Stimulated activated naive CD4-positive, alpha-beta T cell (primary cell): ENCODE measurements at regions not wholly inside any gene's neighbourhood (a gene's known extent, or its start where the extent isn't known, plus 50 kb on each side); places are given as distances from the start of the nearest gene placed in this dataset.
A peak's percentile ranks its signal among the peaks of the same experiment; 100 is the strongest.
"Not testable (repeated sequence)": the region's sequence is repeated elsewhere in the genome, so short reads cannot be mapped to it uniquely, and the experiment has no call there.

Experiments
- DNase-seq, 6 experiments: peaks; one replicate each; lab custom pipeline; 2025; lab: John Stamatoyannopoulos, UW

GRCh38 chr3:64438066-64438465, 212.8 kb upstream of the PRICKLE2 start:
- DNase-seq: no peak

GRCh38 chr3:64437131-64437530, 211.9 kb upstream of the PRICKLE2 start:
- DNase-seq: no peak

DNA sequence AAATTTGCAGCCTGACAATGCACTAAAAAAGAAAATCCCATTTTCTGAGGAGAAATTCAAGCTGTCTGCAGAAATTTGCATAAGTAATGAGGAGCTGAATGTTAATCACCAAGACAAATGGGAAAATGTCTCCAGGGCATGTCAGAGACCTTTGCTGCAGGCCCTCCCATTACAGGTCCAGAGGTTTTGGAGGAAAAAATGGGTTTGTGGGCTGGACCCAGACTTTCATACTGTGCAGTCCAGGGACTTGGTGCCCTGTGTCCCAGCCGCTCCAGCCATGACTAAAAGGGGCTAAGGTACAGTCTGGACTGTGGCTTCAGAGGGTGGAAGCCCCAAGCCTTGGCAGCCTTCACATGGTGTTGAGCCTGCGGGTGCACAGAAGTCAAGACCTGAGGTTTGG, 209.8 kb upstream of the PRICKLE2 start:
- DNase-seq: not testable (repeated sequence)

GRCh38 chr3:64432870-64433269, 207.6 kb upstream of the PRICKLE2 start:
- no peak for DNase-seq

GRCh38 chr3:64431526-64432091, 206.3 kb upstream of the PRICKLE2 start:
- DNase-seq: no peak

DNA sequence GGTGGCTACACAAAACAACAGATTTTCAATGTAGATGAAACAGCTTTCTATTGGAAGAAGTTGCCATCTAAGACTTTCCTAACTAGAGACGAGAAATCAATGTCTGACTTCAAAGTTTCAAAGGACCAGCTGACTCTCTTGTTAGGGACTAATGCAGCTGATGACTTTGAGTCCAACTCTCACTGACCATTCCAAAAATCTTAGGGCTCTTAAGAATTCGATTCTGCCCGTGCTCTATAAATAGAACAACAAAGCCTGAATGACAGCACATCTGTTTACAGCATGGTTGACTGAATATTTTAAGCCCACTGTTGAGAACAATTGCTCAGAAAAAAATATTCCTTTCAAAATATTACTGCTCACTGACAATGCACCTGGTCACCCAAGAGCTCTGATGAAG, 202.4 kb upstream of the PRICKLE2 start:
- DNase-seq: no peak

DNA sequence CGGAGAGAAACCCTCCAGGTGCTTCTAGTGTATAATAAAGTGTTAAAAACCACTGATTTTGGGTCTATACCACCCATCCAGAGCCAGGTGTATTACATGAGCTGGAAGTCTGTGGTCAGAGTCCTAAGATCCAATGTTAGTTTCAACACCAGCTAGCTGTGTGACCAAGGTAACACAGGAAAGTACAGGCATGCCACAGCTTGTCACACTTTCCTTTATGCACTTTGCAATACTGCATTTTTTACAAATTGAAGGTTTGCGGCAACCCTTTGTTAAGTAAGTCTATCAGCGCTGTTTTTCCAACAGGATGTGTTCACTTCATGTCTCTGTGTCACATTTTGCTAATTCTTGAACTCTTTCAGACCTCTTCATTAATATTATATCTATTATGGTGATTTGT, 201.3 kb upstream of the PRICKLE2 start:
- no peak for DNase-seq

DNA sequence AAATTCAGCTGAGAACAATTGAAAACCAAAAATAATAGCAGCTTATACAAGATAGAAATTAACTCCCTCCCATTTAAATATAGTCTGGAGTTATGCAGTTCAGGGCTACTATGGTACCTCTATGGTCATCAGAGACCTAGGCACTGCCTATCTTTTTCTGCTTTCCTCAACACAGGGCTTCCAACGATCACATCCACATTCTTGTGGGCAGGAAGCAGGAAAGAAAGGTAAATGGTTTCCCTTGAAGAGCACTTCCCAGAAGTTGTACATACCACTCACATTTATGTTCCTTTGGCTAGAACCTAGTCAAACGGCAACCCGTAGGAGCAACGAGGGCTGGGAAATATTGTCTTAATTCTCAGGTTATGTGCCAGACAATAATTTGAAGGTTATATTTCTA, 197.7 kb upstream of the PRICKLE2 start:
- no peak for DNase-seq

DNA sequence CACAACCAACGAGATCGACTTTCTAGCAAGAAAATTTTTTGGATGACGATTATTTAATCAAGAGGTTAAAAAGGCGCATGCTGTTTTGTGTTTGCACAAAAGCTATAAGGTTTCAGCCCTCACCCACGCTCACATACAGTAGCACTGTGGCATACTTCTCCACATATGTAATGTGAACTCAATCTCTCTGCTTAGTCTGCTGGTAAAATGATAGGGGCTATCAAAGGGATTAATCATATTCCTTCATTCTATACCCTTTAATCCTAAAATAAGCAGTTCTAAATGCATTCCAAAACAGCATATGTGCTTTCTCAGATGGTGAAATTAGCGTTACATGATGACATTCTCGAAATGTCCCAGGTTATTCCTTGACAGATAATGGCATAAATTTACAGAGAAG, 196.9 kb upstream of the PRICKLE2 start:
- no peak for DNase-seq

DNA sequence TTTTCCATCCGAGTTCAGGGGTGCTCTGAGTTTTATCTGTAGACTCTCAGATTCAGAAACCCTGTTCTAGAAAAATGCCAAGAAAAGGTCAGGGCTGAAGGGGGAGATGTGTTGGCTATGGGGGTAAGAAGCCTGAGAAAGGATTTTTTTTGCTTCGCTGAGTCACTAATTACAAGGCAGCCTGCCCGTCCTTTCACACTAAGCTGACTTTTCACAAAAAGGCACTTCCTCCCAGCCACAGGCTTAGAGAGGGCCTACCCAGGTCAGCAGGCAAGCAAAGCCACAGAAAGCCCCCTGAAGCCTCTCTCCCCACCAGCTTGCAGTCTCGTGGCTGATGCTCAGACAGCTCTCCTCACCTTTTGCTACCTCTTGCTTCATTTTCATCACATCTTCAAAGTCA, 192.6 kb upstream of the PRICKLE2 start:
- no peak for DNase-seq

DNA sequence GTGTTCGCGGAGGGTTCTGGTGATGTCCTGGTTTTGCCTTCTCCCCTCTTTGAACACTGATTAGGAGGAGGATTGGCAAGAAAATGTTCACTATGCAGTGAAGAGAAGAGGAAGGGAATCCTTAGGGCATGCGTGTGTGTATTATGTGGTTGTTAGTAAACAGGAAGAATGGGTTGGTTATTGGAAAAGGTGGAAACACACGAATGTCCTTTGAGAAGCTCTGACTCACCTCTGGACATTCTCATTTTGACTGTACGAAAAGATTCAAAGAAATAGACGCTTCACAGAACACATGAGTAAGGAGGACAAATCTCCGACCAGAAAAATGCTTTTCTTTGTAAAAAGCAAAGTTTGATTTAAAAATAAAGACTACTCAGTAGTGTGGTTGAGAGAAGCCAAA, 188.8 kb upstream of the PRICKLE2 start:
- no peak for DNase-seq

DNA sequence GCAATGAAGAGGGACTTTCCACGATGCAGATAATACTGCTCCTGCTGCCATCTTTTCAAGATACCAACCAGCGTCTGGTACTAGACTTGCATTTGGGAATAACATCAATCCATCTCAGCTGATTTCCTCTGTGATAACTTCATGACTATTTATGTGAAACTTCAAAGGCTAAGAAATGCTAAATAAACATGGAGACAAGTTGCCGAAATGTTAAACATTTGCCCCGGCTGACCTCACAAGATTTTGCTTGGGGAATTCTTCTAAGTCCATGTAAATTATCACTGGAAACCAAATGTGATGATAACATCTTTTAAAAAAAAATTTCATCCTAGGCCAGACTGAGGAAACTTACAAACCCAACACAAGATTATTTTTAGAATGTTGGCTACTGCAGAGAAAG, 185.8 kb upstream of the PRICKLE2 start:
- no peak for DNase-seq

DNA sequence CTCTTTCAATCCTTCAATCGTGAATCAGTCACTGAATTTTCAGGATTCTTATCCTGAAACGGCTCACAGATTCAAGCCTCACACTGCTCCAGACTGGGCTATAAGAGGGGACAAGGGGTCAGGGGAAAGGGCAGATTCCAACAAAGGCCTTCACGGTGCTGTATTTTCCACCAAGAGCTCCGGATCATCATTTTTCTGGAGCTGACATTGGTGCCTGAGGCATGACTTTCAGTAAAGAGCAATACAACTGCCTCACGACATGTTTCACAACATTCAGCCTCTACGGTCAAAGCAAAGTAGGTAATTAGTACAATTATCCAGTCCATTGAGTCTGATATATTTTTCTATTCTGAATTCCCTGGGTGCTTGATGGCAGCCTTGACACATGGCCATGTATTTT, 185.0 kb upstream of the PRICKLE2 start:
- no peak for DNase-seq

GRCh38 chr3:64408770-64409169, 183.5 kb upstream of the PRICKLE2 start:
- DNase-seq: no peak

DNA sequence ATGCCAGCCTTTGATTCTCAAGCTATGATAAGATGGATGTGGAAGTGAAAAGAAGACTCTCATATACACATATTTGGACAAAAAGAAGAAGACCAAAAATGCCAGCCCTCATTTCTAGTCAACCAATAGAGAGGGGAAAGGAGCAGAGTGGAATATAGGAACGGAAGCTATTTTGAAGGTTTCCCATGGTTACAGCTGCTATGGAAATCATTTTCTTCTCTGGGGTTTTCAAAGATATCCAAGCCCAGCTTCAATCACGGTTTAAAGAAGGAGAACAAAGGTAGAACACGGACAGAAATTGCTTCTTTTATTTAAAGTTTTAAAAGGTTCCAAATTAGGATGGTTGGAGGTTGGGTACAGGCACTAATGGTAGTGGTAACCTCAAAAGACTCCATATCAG, 181.0 kb upstream of the PRICKLE2 start:
- DNase-seq: no peak

- no peak for DNase-seq
Observed at GRCh38 chr3:64405211-64405835, 180.1 kb upstream of the PRICKLE2 start.

- DNase-seq: no peak
Observed at GRCh38 chr3:64400706-64401105, 175.4 kb upstream of the PRICKLE2 start.

DNA sequence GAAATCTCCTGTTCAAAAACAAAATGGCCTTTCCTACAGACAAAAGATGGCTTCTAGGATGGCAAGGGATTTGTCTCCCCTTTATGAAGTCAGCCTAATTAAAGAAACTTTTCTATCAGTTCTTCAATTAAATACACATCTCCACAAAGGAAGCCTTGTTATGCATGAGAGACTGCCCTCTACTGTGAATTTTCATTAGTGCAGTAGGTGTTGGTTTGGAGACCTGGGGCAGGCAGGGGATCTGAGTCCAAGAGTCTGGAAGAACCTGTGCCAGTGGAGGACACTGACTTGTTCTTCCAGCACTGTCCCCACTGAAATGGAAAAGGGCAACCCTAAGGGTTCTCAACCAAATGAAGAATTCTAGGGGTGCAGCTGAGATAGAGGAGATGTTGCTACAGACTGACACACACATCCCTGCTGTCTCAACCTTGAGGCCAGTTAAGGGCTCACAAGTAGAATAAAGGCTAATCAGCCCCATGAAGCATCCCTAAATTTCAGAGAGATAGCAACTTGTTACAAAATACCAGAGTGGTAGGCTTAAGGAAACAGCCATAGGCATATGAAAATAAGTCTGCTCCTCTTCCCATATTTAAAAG, 174.0 kb upstream of the PRICKLE2 start:
- DNase-seq: peak in 2 of 6 experiments; percentile 2 to 12

DNA sequence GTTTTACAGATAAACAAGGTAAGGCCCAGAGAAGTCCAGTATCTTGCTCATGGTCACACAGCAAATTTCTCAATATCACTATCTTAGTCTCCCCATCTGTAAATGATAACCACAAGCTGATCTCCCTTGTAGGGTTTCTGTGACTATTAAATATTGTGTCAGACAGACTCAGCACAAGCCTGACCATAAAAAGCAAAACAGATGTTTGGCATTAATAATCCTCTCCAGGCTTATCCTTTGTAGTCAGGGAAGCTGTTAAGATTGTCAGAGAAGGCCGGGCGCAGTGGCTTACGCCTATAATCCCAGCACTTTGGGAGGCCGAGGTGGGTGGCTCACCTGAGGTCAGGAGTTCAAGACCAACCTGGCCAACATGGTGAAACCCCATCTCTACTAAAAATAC, 173.2 kb upstream of the PRICKLE2 start:
- DNase-seq: no peak

GRCh38 chr3:64398006-64398405, 172.7 kb upstream of the PRICKLE2 start:
- DNase-seq: no peak

DNA sequence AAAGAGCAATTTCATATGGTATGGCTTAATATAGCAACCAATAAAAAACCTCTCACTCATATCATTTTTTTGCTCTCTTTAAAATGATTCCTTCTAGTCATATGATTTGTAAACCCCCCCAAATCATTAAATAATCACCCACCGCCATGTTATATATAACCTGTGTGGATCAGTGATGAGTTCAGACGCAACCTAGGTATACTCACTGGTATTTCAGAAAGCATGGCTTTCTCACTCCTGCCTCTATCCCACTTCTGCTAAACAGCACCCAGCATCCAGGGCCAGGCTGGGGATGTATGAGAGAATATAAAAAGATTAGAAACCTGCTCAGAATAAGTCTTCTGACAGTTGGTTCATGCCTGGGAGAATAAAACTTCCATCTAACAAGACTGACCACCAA, 172.3 kb upstream of the PRICKLE2 start:
- no peak for DNase-seq

DNA sequence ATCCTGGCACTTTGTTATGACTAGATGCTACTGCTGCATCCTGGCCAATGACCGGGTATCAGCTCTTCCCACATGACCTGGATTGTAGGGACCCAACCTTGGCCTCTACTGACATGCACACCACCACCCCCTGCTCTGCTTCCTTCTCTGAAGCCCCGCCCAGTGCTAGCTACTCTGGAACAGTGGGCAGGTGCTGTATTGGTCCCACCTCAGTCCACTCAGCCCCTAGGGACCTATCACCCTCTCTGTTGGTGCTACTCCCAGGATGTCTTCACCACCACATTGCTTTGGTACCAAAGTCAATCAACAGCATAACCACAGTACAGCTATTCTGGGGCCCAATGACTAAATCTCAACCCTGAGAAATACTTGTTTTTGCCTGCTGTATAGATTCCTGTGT, 170.2 kb upstream of the PRICKLE2 start:
- no peak for DNase-seq

DNA sequence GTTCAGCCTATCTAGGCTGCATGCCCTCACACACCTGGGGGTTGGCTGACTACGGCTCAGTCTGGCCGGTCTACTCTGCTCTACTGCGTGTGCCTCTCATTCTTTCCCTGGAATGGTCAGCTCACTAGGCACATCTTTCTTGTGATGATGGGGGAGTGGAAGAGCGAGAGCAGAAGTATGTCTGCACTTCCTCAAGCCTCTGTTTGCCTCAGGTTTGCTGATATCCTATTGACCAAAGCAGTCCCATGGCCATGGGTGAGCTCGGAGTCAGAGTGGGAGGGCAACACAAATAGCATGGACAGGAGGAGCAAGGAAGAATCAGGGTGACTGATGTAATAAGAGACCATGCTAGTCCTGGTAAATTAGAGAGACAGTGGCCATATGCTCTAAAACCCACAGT, 167.9 kb upstream of the PRICKLE2 start:
- DNase-seq: no peak

DNA sequence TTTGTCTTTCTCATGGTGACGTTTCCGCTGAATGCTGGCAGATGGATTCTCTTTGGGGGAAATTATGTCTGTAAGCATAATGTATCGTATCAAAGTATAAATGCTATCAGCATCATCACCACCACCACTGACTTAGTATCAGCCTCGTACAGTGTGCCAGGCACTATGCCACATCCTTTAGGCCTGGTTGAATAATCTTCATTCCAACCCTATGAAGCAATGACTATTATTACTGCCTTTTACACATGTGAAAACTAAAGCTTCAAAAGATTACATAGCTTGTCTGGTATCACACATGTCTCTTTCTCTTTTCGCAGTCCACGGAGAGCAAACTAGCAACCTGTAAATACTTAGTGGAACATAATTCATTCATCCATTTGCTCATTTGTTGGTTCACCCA, 166.7 kb upstream of the PRICKLE2 start:
- DNase-seq: no peak
